Mesenchymal stem cell (in vitro differentiated cells and primary cell): ENCODE measurements at regions not wholly inside any gene's neighbourhood (a gene's known extent, or its start where the extent isn't known, plus 50 kb on each side); places are given as distances from the start of the nearest gene placed in this dataset.
A peak's percentile ranks its signal among the peaks of the same experiment; 100 is the strongest.

Source experiments
- DNase-seq: peaks from one replicate; pipeline ENCODE4 v3.0.0-alpha.2; 2013
- H2AFZ ChIP-seq: one replicate; pipeline ENCODE4 v1.6.1; 2013; ENCODE audit warnings: low read depth, mild to moderate bottlenecking, control low read depth, inconsistent platforms, low read length, moderate library complexity
- H2AK5ac ChIP-seq: 2 replicates; pipeline ENCODE4 v1.6.1; 2013; ENCODE audit warnings: low read length, moderate library complexity, mild to moderate bottlenecking, inconsistent platforms; ENCODE audit not compliant: severe bottlenecking
- H2BK120ac ChIP-seq: one replicate; pipeline ENCODE4 v1.6.1; 2013; ENCODE audit warnings: low read depth, mild to moderate bottlenecking, inconsistent platforms, low read length, moderate library complexity
- H2BK12ac ChIP-seq, 2 experiments: one replicate each; pipeline ENCODE4 v1.6.1; 2013; ENCODE audit warnings: inconsistent platforms in 2 of 2, low read length in 2 of 2, mild to moderate bottlenecking in 2 of 2, moderate library complexity in 2 of 2, control low read depth in 1 of 2
- H2BK15ac ChIP-seq: one replicate; pipeline ENCODE4 v1.6.1; 2013; ENCODE audit warnings: mild to moderate bottlenecking, low read depth, inconsistent platforms; ENCODE audit not compliant: poor library complexity, severe bottlenecking
- H2BK5ac ChIP-seq: 2 replicates; pipeline ENCODE4 v1.6.1; 2013; ENCODE audit warnings: low read depth, mild to moderate bottlenecking, low read length, control low read depth, inconsistent platforms; ENCODE audit not compliant: poor library complexity, severe bottlenecking
- H3K14ac ChIP-seq, 2 experiments: one replicate each; pipeline ENCODE4 v1.6.1; 2013; ENCODE audit warnings: inconsistent platforms in 2 of 2, low read length in 2 of 2, control low read depth in 1 of 2, mild to moderate bottlenecking in 1 of 2, moderate library complexity in 1 of 2
- H3K18ac ChIP-seq, 2 experiments: one replicate each; pipeline ENCODE4 v1.6.1; 2013; ENCODE audit warnings: inconsistent platforms in 2 of 2, low read length in 2 of 2, control low read depth in 1 of 2, low read depth in 1 of 2, mild to moderate bottlenecking in 1 of 2
- H3K23ac ChIP-seq, 2 experiments: one replicate each; pipeline ENCODE4 v1.6.1; 2013; ENCODE audit warnings: inconsistent platforms in 2 of 2, low read length in 2 of 2, mild to moderate bottlenecking in 2 of 2, moderate library complexity in 2 of 2, control low read depth in 1 of 2
- H3K27ac ChIP-seq: 2 replicates; pipeline ENCODE4 v1.5.1; 2013; ENCODE audit warnings: mild to moderate bottlenecking, moderate library complexity, low read length, control low read depth, inconsistent platforms; ENCODE audit not compliant: poor library complexity, severe bottlenecking
- H3K27me3 ChIP-seq, 2 experiments: 2 replicates each; pipeline versions ENCODE4 v1.6.1 to v1.7.0; 2013; ENCODE audit warnings: low read length in 2 of 2, mild to moderate bottlenecking in 2 of 2, moderate library complexity in 2 of 2, control low read depth in 1 of 2, inconsistent platforms in 1 of 2; ENCODE audit not compliant: control insufficient read depth in 1 of 2, insufficient read depth in 1 of 2
- H3K36me3 ChIP-seq, 2 experiments: 2 replicates each; pipeline versions ENCODE4 v1.6.1 to v1.7.0; 2013; ENCODE audit warnings: low read length in 2 of 2, control low read depth in 1 of 2, inconsistent platforms in 1 of 2, low read depth in 1 of 2, mild to moderate bottlenecking in 1 of 2; ENCODE audit not compliant: insufficient read depth in 2 of 2, control insufficient read depth in 1 of 2
- H3K4ac ChIP-seq, 2 experiments: one replicate each; pipeline ENCODE4 v1.6.1; 2013; ENCODE audit warnings: inconsistent platforms in 2 of 2, low read length in 2 of 2, mild to moderate bottlenecking in 2 of 2, moderate library complexity in 2 of 2, control low read depth in 1 of 2, low read depth in 1 of 2
- H3K4me1 ChIP-seq: 2 replicates; pipeline ENCODE4 v1.6.1; 2013; ENCODE audit warnings: low read depth, low read length, control low read depth; ENCODE audit not compliant: control insufficient read depth, insufficient read depth
- H3K4me2 ChIP-seq: 2 replicates; pipeline ENCODE4 v1.6.1; 2013; ENCODE audit warnings: low read length, mild to moderate bottlenecking, inconsistent platforms; ENCODE audit not compliant: poor library complexity, severe bottlenecking
- H3K4me3 ChIP-seq, 2 experiments: 2 replicates each; pipeline versions ENCODE4 v1.5.1 to v1.7.0; 2013; ENCODE audit warnings: low read length in 2 of 2, mild to moderate bottlenecking in 2 of 2, control low read depth in 1 of 2, low read depth in 1 of 2; ENCODE audit not compliant: insufficient read depth in 1 of 2
- H3K79me1 ChIP-seq: replicated peaks from 2 replicates; pipeline ENCODE4 v1.6.1; 2013; ENCODE audit warnings: mild to moderate bottlenecking, control low read depth, low read length, inconsistent platforms; ENCODE audit not compliant: poor library complexity, severe bottlenecking
- H3K9ac ChIP-seq: 2 replicates; pipeline ENCODE4 v1.7.0; 2013; ENCODE audit warnings: mild to moderate bottlenecking, low read length, moderate library complexity
- H3K9me3 ChIP-seq: 2 replicates; pipeline ENCODE4 v1.7.0; 2013; ENCODE audit warnings: mild to moderate bottlenecking, low read length; ENCODE audit not compliant: control insufficient read depth
- H4K8ac ChIP-seq: one replicate; pipeline ENCODE4 v1.6.1; 2013; ENCODE audit warnings: inconsistent platforms, mild to moderate bottlenecking, low read length, moderate library complexity
- H4K91ac ChIP-seq: one replicate; pipeline ENCODE4 v1.6.1; 2013; ENCODE audit warnings: mild to moderate bottlenecking, low read length, inconsistent platforms
- WGBS: methylation state at CpG from one replicate; pipeline ENCODE4 v1.1.7; 2013; ENCODE audit warnings: mixed read lengths; 5-methylcytosine and 5-hydroxymethylcytosine counted together

GRCh38 chr2:221642447-221642846 lies 70.3 kb upstream of the EPHA4 start:
- H2AFZ ChIP-seq: no peak overlapping the region
- no peak overlapping the region for H2BK5ac ChIP-seq
- no peak overlapping the region for H3K9ac ChIP-seq
- WGBS: 94% methylated on average over 3 of the region's 3 CpGs
- no peak overlapping the region for H4K8ac ChIP-seq
- H3K36me3 ChIP-seq: no peaks in the 10 kb centered on the region
- H2AK5ac ChIP-seq: no peak overlapping the region
- no peaks in the 10 kb centered on the region for H3K4me1 ChIP-seq
- peaks cover 4% of the 10 kb centered on the region for H3K9me3 ChIP-seq
- no peak overlapping the region for H4K91ac ChIP-seq
- H3K4me3 ChIP-seq: no peak overlapping the region
- no peak for DNase-seq
- H2BK120ac ChIP-seq: no peak overlapping the region
- H3K27ac ChIP-seq: no peak overlapping the region
- no peaks in the 10 kb centered on the region for H3K79me1 ChIP-seq
- H3K18ac ChIP-seq: no peak overlapping the region
- H2BK12ac ChIP-seq: no peak overlapping the region
- H2BK15ac ChIP-seq: no peak overlapping the region
- no peaks in the 10 kb centered on the region for H3K27me3 ChIP-seq
- H3K23ac ChIP-seq: no peak overlapping the region
- H3K4me2 ChIP-seq: no peak overlapping the region
- no peak overlapping the region for H3K4ac ChIP-seq
- no peak overlapping the region for H3K14ac ChIP-seq

GRCh38 chr2:221641181-221641871 lies 69.2 kb upstream of the EPHA4 start:
- Histone ChIP-seq H3K14ac (no peak overlapping the region), H3K4me1 (no peaks in the 10 kb centered on the region), H4K8ac (no peak overlapping the region), H3K36me3 (no peaks in the 10 kb centered on the region), H3K18ac (no peak overlapping the region), H2BK15ac (no peak overlapping the region), H2BK5ac (no peak overlapping the region), H3K9ac (no peak overlapping the region), H3K4me3 (no peak overlapping the region), H3K79me1 (no peaks in the 10 kb centered on the region), H3K23ac (no peak overlapping the region), H2BK12ac (no peak overlapping the region), H2AK5ac (no peak overlapping the region), H2BK120ac (no peak overlapping the region), H3K27ac (no peak overlapping the region), H3K27me3 (no peaks in the 10 kb centered on the region), H3K4ac (no peak overlapping the region), H3K9me3 (peaks cover 4% of the 10 kb centered on the region), H2AFZ (no peak overlapping the region), H3K4me2 (no peak overlapping the region), H4K91ac (no peak overlapping the region)
- WGBS: 78% methylated on average over 9 of the region's 13 CpGs
- peak; percentile 91 for DNase-seq

GRCh38 chr2:221640686-221641085 lies 68.6 kb upstream of the EPHA4 start:
- H2AK5ac ChIP-seq: no peak overlapping the region
- H2BK5ac ChIP-seq: no peak overlapping the region

GRCh38 chr2:221637851-221638250 lies 65.7 kb upstream of the EPHA4 start:
- no peak overlapping the region for H2BK120ac ChIP-seq
- H3K23ac ChIP-seq: no peak overlapping the region
- WGBS: 96% methylated on average over 2 of the region's 2 CpGs
- no peak overlapping the region for H2BK5ac ChIP-seq
- no peak overlapping the region for H3K14ac ChIP-seq
- H3K4me2 ChIP-seq: no peak overlapping the region
- H3K9ac ChIP-seq: no peak overlapping the region
- peaks cover 2% of the 10 kb centered on the region for H3K9me3 ChIP-seq
- no peak overlapping the region for H3K4me3 ChIP-seq
- H3K27me3 ChIP-seq: no peaks in the 10 kb centered on the region
- no peak for DNase-seq
- no peak overlapping the region for H4K8ac ChIP-seq
- no peak overlapping the region for H3K27ac ChIP-seq
- H2BK15ac ChIP-seq: no peak overlapping the region
- no peak overlapping the region for H3K4ac ChIP-seq
- H2BK12ac ChIP-seq: no peak overlapping the region
- no peak overlapping the region for H3K18ac ChIP-seq
- H2AK5ac ChIP-seq: no peak overlapping the region
- H3K36me3 ChIP-seq: no peaks in the 10 kb centered on the region
- H4K91ac ChIP-seq: no peak overlapping the region
- H2AFZ ChIP-seq: no peak overlapping the region
- H3K4me1 ChIP-seq: no peaks in the 10 kb centered on the region
- no peaks in the 10 kb centered on the region for H3K79me1 ChIP-seq

More at GRCh38 chr2:221640686-221641085, 68.6 kb upstream of the EPHA4 start:
- H3K4me3 ChIP-seq: no peak overlapping the region
- no peak overlapping the region for H4K91ac ChIP-seq
- H3K79me1 ChIP-seq: no peaks in the 10 kb centered on the region
- H2AFZ ChIP-seq: no peak overlapping the region
- DNase-seq: no peak
- no peak overlapping the region for H3K4me2 ChIP-seq
- no peaks in the 10 kb centered on the region for H3K4me1 ChIP-seq
- no peak overlapping the region for H3K18ac ChIP-seq
- no peak overlapping the region for H3K9ac ChIP-seq
- no peak overlapping the region for H3K14ac ChIP-seq
- 75% methylated on average over 1 of the region's 1 CpG for WGBS
- H3K27me3 ChIP-seq: no peaks in the 10 kb centered on the region
- no peak overlapping the region for H4K8ac ChIP-seq
- no peak overlapping the region for H2BK12ac ChIP-seq
- no peak overlapping the region for H3K27ac ChIP-seq
- H2BK15ac ChIP-seq: no peak overlapping the region
- H3K23ac ChIP-seq: no peak overlapping the region
- H2BK120ac ChIP-seq: no peak overlapping the region
- no peak overlapping the region for H3K4ac ChIP-seq
- no peaks in the 10 kb centered on the region for H3K36me3 ChIP-seq
- peaks cover 4% of the 10 kb centered on the region for H3K9me3 ChIP-seq
